Gastrocnemius medialis (tissue), 4 donors: ENCODE measurements at regions not wholly inside any gene's neighbourhood (a gene's known extent, or its start where the extent isn't known, plus 50 kb on each side); places are given as distances from the start of the nearest gene placed in this dataset.

Experiments used
- CTCF ChIP-seq, 5 experiments: fragments of 450-650 bp in 3 of 5; fragments of 200-600 bp in 2 of 5; sonication (generic) in 2 of 5; IDR thresholded peaks in 4 of 5; conservative IDR thresholded peaks in 1 of 5; 1 replicate in 4 of 5; 2 replicates in 1 of 5; pipeline ENCODE4 v1.5.1; 2016 to 2019; ENCODE audit warnings: antibody characterized with exemption in 5 of 5, mild to moderate bottlenecking in 3 of 5, moderate library complexity in 3 of 5
- POLR2A ChIP-seq, 2 donors: fragments of 450-650 bp; IDR thresholded peaks; one replicate each; pipeline ENCODE4 v1.6.1; 2017; ENCODE audit warnings: antibody characterized with exemption in 2 of 2, mild to moderate bottlenecking in 2 of 2, moderate library complexity in 2 of 2

DNA sequence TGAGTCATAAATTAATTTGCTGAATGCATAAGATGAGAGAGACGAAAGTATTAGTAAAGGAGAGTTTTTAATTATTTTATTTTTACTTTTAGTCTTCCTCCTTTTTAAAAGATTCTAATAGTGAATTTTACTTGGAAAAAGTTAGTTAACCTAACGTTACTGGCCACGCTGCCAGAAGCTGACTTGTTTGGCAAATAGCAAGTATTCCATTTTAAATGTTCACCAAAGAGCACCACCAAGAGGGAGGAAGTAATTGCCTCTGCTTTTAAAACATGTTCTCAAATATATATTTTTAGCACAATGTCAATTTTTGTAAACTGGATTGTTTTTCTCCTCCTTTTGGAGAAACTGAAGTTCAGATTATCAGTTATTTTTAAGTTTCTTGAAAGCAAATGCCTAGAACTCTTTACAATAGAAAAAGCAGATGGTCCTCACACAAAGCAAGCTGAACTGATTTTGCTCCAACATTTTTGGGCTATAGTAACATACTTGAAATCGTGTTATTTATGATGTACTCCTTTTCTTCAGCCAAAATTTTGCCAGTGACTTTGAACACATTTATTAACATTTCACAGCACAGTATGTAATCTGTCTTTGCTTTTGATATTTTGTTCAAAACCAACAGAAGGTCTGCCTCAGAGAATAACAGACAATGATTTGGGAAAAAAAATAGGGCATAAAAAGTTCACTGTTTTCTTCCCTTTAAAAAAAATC is 1311.0 kb upstream of the FAM98A start:
- TF ChIP-seq CTCF (IDR thresholded peaks at IDR 0.05 in 4 of 5, conservative IDR thresholded peaks at IDR 0.05 in 1 of 5) = no peak
- no peak for TF ChIP-seq POLR2A (IDR thresholded peaks at IDR 0.05)
